ENCODE measurements at regions not wholly inside any gene's neighbourhood (a gene's known extent, or its start where the extent isn't known, plus 50 kb on each side); places are given as distances from the start of the nearest gene placed in this dataset.

- no CpG with 5 or more reads among the region's 1 CpG for WGBS (ENCODE audit: insufficient coverage)
- POLR2A ChIA-PET: no interaction called here
- Histone ChIP-seq H3K4me3 (ENCODE audit: control extremely low read depth in 1 of 5, extremely low read depth in 1 of 5, insufficient read depth in 1 of 5, low read depth in 2 of 5, low read length in 4 of 5) (no peak overlapping the region), H3K9ac (ENCODE audit: low read length) (no peak overlapping the region), H3K27me3 (replicated peaks in 1 of 4; ENCODE audit: control extremely low read depth in 1 of 4, control insufficient read depth in 3 of 4, insufficient read depth in 4 of 4, low read length in 3 of 4) (no peaks in the 10 kb centered on the region), H2AFZ (ENCODE audit: insufficient read depth, low read depth, low read length, poor library complexity, severe bottlenecking) (no peak overlapping the region), H3K9me3 (ENCODE audit: control extremely low read depth in 1 of 3, control insufficient read depth in 2 of 3, insufficient read depth in 1 of 3, low read length in 2 of 3) (no peaks in the 10 kb centered on the region), H3K4me2 (replicated peaks; ENCODE audit: low read depth, low read length, poor library complexity, severe bottlenecking) (no peak overlapping the region), H3K36me3 (replicated peaks in 1 of 2; ENCODE audit: control extremely low read depth in 1 of 2, control insufficient read depth in 1 of 2, extremely low read depth in 1 of 2, insufficient read depth in 2 of 2, low read length in 1 of 2) (no peaks in the 10 kb centered on the region), H3K27ac (ENCODE audit: low read length in 2 of 2) (no peak overlapping the region), H4K20me1 (ENCODE audit: control insufficient read depth, insufficient read depth, low read length, poor library complexity, severe bottlenecking) (no peaks in the 10 kb centered on the region), H3K79me2 (ENCODE audit: control insufficient read depth, insufficient read depth, low read length) (no peaks in the 10 kb centered on the region), H3K4me1 (ENCODE audit: control insufficient read depth in 2 of 2, insufficient read depth in 2 of 2, low read length in 2 of 2) (no peaks in the 10 kb centered on the region)
- ATAC-seq (ENCODE audit: low read depth): no peak
- no peaks in the 10 kb centered on the region for H3K27me3 Mint-ChIP-seq
- TF ChIP-seq CTCF (IDR thresholded peaks at IDR 0.05) (no peak), EZH2 (IDR thresholded peaks at IDR 0.05; ENCODE audit: borderline replicate concordance, insufficient read depth, low read depth, low read length, poor library complexity, severe bottlenecking) (no peak)
- no peak overlapping the region for H3K4me3 Mint-ChIP-seq
- intact Hi-C loops (cut with micrococcal nuclease): no loop called here
- CTCF ChIA-PET: no interaction called here
- no peak overlapping the region for H3K27ac Mint-ChIP-seq
- no peaks in the 10 kb centered on the region for H3K4me1 Mint-ChIP-seq
- no peak for DNase-seq
- peaks cover 3% of the 10 kb centered on the region for H3K9me3 Mint-ChIP-seq (ENCODE audit: insufficient read depth)
Measured at GRCh38 chr20:54843431-54843830, 368.0 kb downstream of the DOK5 start.

GRCh38 chr20:54839224-54839623 is 363.8 kb downstream of the DOK5 start:
- H3K36me3 ChIP-seq (replicated peaks in 1 of 2; ENCODE audit: control extremely low read depth in 1 of 2, control insufficient read depth in 1 of 2, extremely low read depth in 1 of 2, insufficient read depth in 2 of 2, low read length in 1 of 2): no peaks in the 10 kb centered on the region
- H3K4me1 ChIP-seq (ENCODE audit: control insufficient read depth in 2 of 2, insufficient read depth in 2 of 2, low read length in 2 of 2): no peaks in the 10 kb centered on the region
- no peaks in the 10 kb centered on the region for H3K27me3 ChIP-seq (replicated peaks in 1 of 4; ENCODE audit: control extremely low read depth in 1 of 4, control insufficient read depth in 3 of 4, insufficient read depth in 4 of 4, low read length in 3 of 4)
- TF ChIP-seq CTCF (IDR thresholded peaks at IDR 0.05) (no peak), EZH2 (IDR thresholded peaks at IDR 0.05; ENCODE audit: borderline replicate concordance, insufficient read depth, low read depth, low read length, poor library complexity, severe bottlenecking) (no peak)
- ChIA-PET POLR2A (no interaction called here), CTCF (no interaction called here)
- H3K4me3 ChIP-seq (ENCODE audit: control extremely low read depth in 1 of 5, extremely low read depth in 1 of 5, insufficient read depth in 1 of 5, low read depth in 2 of 5, low read length in 4 of 5): no peak overlapping the region
- ATAC-seq (ENCODE audit: low read depth) (no peak), DNase-seq (no peak)
- no peak overlapping the region for H3K4me2 ChIP-seq (replicated peaks; ENCODE audit: low read depth, low read length, poor library complexity, severe bottlenecking)
- no peaks in the 10 kb centered on the region for H3K79me2 ChIP-seq (ENCODE audit: control insufficient read depth, insufficient read depth, low read length)
- no peaks in the 10 kb centered on the region for H4K20me1 ChIP-seq (ENCODE audit: control insufficient read depth, insufficient read depth, low read length, poor library complexity, severe bottlenecking)
- 79% methylated on average over 5 of the region's 6 CpGs for WGBS (ENCODE audit: insufficient coverage)
- H3K27ac Mint-ChIP-seq: no peak overlapping the region
- no peak overlapping the region for H3K9ac ChIP-seq (ENCODE audit: low read length)
- H2AFZ ChIP-seq (ENCODE audit: insufficient read depth, low read depth, low read length, poor library complexity, severe bottlenecking): no peak overlapping the region
- intact Hi-C loops (cut with micrococcal nuclease): no loop called here
- H3K27ac ChIP-seq (ENCODE audit: low read length in 2 of 2): no peak overlapping the region
- no peak overlapping the region for H3K4me3 Mint-ChIP-seq
- H3K9me3 Mint-ChIP-seq (ENCODE audit: insufficient read depth): no peaks in the 10 kb centered on the region
- H3K9me3 ChIP-seq (ENCODE audit: control extremely low read depth in 1 of 3, control insufficient read depth in 2 of 3, insufficient read depth in 1 of 3, low read length in 2 of 3): no peaks in the 10 kb centered on the region
- no peaks in the 10 kb centered on the region for H3K27me3 Mint-ChIP-seq
- H3K4me1 Mint-ChIP-seq: no peaks in the 10 kb centered on the region
